Endothelial cell of hepatic sinusoid (primary cell): ENCODE measurements at regions not wholly inside any gene's neighbourhood (a gene's known extent, or its start where the extent isn't known, plus 50 kb on each side); places are given as distances from the start of the nearest gene placed in this dataset.
"Not testable (repeated sequence)": the region's sequence is repeated elsewhere in the genome, so short reads cannot be mapped to it uniquely, and the experiment has no call there.

Source experiments
- in situ Hi-C: cut with HindIII; loops from 2 replicates; pipeline ENCODE4 v1.10.0; 2017; ENCODE audit warnings: low sequenced_read_pairs

GRCh38 chr12:61137677-61138414, 1122.4 kb upstream of the USP15 start:
- in situ Hi-C loops, result no loop called here

- in situ Hi-C loops, result no loop called here
Measured at GRCh38 chr12:61138415-61138759, 1121.8 kb upstream of the USP15 start.

- in situ Hi-C loops, result no loop called here
Measured at GRCh38 chr12:61161961-61162360, 1098.2 kb upstream of the USP15 start.

- in situ Hi-C loops, result no loop called here
Measured at GRCh38 chr12:61188801-61189595, 1071.2 kb upstream of the USP15 start.

- in situ Hi-C loops, result no loop called here
Measured at GRCh38 chr12:61213646-61214045, 1046.6 kb upstream of the USP15 start.

- in situ Hi-C loops, result no loop called here
Measured at GRCh38 chr12:61220337-61220736, 1039.9 kb upstream of the USP15 start.

GRCh38 chr12:61232040-61232439, 1028.2 kb upstream of the USP15 start:
- in situ Hi-C loops, result no loop called here

- in situ Hi-C loops, result no loop called here
Measured at GRCh38 chr12:61250303-61250702, 1009.9 kb upstream of the USP15 start.

GRCh38 chr12:61251076-61251475, 1009.1 kb upstream of the USP15 start:
- in situ Hi-C loops, result no loop called here

GRCh38 chr12:61254225-61254624, 1006.0 kb upstream of the USP15 start:
- in situ Hi-C loops, result no loop called here

GRCh38 chr12:61264294-61264693, 995.9 kb upstream of the USP15 start:
- in situ Hi-C loops, result not testable (repeated sequence)

GRCh38 chr12:61267474-61267873, 992.7 kb upstream of the USP15 start:
- in situ Hi-C loops, result no loop called here

GRCh38 chr12:61272441-61272840, 987.8 kb upstream of the USP15 start:
- in situ Hi-C loops, result no loop called here

GRCh38 chr12:61282790-61283575, 977.2 kb upstream of the USP15 start:
- in situ Hi-C loops, result no loop called here

GRCh38 chr12:61290473-61290872, 969.7 kb upstream of the USP15 start:
- in situ Hi-C loops, result no loop called here

GRCh38 chr12:61291647-61292046, 968.6 kb upstream of the USP15 start:
- in situ Hi-C loops, result no loop called here

GRCh38 chr12:61294011-61294410, 966.2 kb upstream of the USP15 start:
- in situ Hi-C loops, result not testable (repeated sequence)

- in situ Hi-C loops, result no loop called here
Measured at GRCh38 chr12:61301817-61302216, 958.4 kb upstream of the USP15 start.

- in situ Hi-C loops, result no loop called here
Measured at GRCh38 chr12:61302282-61302681, 957.9 kb upstream of the USP15 start.

GRCh38 chr12:61308220-61308619, 952.0 kb upstream of the USP15 start:
- in situ Hi-C loops, result no loop called here

GRCh38 chr12:61311413-61311812, 948.8 kb upstream of the USP15 start:
- in situ Hi-C loops, result no loop called here

GRCh38 chr12:61348871-61349270, 911.3 kb upstream of the USP15 start:
- in situ Hi-C loops, result no loop called here
